ENCODE measurements at regions not wholly inside any gene's neighbourhood (a gene's known extent, or its start where the extent isn't known, plus 50 kb on each side); places are given as distances from the start of the nearest gene placed in this dataset.

DNA sequence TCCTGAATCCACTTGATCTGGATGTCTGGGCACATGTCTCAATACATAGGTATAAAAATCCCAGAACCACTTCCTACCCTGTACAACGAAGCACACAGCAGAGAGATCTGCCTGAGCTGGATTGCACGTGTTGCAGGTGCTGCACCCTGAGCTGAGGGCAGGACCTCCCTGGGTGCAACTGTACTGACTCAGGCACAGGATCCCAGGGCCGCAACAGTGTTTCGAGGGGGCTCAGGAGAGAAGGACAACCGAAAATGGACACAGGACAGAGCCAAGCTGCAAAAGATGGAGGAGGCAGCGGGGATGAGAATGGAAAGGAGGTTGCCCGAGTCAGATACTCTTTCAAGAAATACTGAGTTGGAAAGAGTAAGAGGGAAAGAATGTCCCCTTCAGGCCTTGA lies 354.1 kb downstream of the EIPR1 start:
- Histone ChIP-seq H3K27me3 (ENCODE audit: control insufficient read depth in 2 of 2, insufficient read depth in 2 of 2, low read length in 2 of 2) (peaks cover 0 to 23% of the 10 kb centered on the region in 2 experiments; a peak in 3 of 5 replicates), H3K4me2 (ENCODE audit: insufficient read depth, low read length) (no peak overlapping the region), H4K20me1 (replicated peaks; ENCODE audit: control insufficient read depth, insufficient read depth, low read length) (no peaks in the 10 kb centered on the region), H3K27ac (ENCODE audit: extremely low read depth, low read depth, low read length) (no peak overlapping the region), H3K4me1 (replicated peaks in 1 of 2; ENCODE audit: control insufficient read depth in 2 of 2, insufficient read depth in 2 of 2, low read length in 2 of 2) (no peaks in the 10 kb centered on the region), H3K9me1 (ENCODE audit: control insufficient read depth, insufficient read depth, low read length) (no peaks in the 10 kb centered on the region), H3K9me3 (replicated peaks; ENCODE audit: control insufficient read depth, insufficient read depth, low read depth, low read length) (no peaks in the 10 kb centered on the region), H3K36me3 (ENCODE audit: control insufficient read depth, insufficient read depth, low read length) (no peaks in the 10 kb centered on the region), H3K4me3 (no peak overlapping the region), H3K79me2 (ENCODE audit: control insufficient read depth, insufficient read depth, low read length) (no peaks in the 10 kb centered on the region), H2AFZ (ENCODE audit: low read depth, low read length) (no peak overlapping the region), H3K9ac (ENCODE audit: insufficient read depth in 1 of 2, low read depth in 2 of 2, low read length in 2 of 2) (no peak overlapping the region)
- ATAC-seq = no peak
- ChIA-PET CTCF (ENCODE audit: low intra/inter-chr PET ratio) (no interaction called here), POLR2A (interaction anchor here (0.8 kb wide), 1 partner anchor 11 kb away, joined by 3 read pairs; no protein-coding TSS in a partner anchor)
- 0% methylated on average over 7 of the region's 7 CpGs for WGBS (ENCODE audit: insufficient coverage, low coverage, missing lambda C conversion rate)
- DNase-seq (ENCODE audit: extremely low read depth in 1 of 4, low spot score in 3 of 4) = no peak
- FAIRE-seq = no peak
- BruUV-seq (replicated peaks) = no TSS peak
- in situ Hi-C loops (cut with MboI) (no loop called here), intact Hi-C loops (cut with micrococcal nuclease) (no loop called here)
- TF ChIP-seq DMBX1 (CRISPR knock-in tag; IDR thresholded peaks at IDR 0.05; ENCODE audit: borderline replicate concordance) (no peak), SUPT5H (IDR thresholded peaks at IDR 0.05) (no peak)
- TF ChIP-seq, protein P1, sequence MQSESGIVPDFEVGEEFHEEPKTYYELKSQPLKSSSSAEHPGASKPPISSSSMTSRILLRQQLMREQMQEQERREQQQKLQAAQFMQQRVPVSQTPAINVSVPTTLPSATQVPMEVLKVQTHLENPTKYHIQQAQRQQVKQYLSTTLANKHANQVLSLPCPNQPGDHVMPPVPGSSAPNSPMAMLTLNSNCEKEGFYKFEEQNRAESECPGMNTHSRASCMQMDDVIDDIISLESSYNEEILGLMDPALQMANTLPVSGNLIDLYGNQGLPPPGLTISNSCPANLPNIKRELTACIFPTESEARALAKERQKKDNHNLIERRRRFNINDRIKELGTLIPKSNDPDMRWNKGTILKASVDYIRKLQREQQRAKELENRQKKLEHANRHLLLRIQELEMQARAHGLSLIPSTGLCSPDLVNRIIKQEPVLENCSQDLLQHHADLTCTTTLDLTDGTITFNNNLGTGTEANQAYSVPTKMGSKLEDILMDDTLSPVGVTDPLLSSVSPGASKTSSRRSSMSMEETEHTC (IDR thresholded peaks at IDR 0.05) = no peak

DNA sequence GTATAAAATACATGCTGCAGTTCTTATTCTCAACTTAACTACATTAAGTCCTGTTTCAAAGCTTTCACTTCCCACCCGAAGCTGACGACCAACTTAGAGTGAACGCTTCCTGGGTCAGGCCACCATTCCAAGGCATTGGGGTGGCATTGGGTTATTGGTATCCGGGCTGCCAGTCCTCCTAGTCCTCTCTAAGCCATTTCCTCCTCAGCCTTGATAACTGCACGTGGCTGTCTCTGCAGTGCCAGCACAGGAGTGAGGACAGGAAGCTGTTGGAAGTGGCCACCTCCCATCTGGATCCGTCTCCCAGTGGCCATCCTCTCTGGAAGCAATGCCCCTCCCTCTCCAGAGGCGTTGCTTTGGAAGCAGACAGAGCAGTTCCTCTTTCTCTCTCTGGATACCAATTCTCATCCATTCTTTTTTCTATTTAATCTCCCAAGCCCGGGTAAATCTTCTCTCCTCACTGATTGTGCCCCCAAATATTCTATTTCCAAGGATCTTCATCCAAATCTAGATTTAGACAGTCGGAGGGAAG lies 354.7 kb downstream of the EIPR1 start:
- intact Hi-C loops (cut with micrococcal nuclease) = no loop called here
- Histone ChIP-seq H3K27ac (ENCODE audit: extremely low read depth, low read depth, low read length) (no peak overlapping the region), H3K27me3 (ENCODE audit: control insufficient read depth in 2 of 2, insufficient read depth in 2 of 2, low read length in 2 of 2) (peaks cover 0 to 23% of the 10 kb centered on the region in 2 experiments; a peak in 3 of 5 replicates), H3K4me3 (no peak overlapping the region), H4K20me1 (replicated peaks; ENCODE audit: control insufficient read depth, insufficient read depth, low read length) (no peaks in the 10 kb centered on the region), H3K79me2 (ENCODE audit: control insufficient read depth, insufficient read depth, low read length) (no peaks in the 10 kb centered on the region), H3K9ac (ENCODE audit: insufficient read depth in 1 of 2, low read depth in 2 of 2, low read length in 2 of 2) (no peak overlapping the region), H3K36me3 (ENCODE audit: control insufficient read depth, insufficient read depth, low read length) (no peaks in the 10 kb centered on the region), H3K4me1 (replicated peaks in 1 of 2; ENCODE audit: control insufficient read depth in 2 of 2, insufficient read depth in 2 of 2, low read length in 2 of 2) (no peaks in the 10 kb centered on the region), H2AFZ (ENCODE audit: low read depth, low read length) (no peak overlapping the region), H3K9me3 (replicated peaks; ENCODE audit: control insufficient read depth, insufficient read depth, low read depth, low read length) (no peaks in the 10 kb centered on the region), H3K9me1 (ENCODE audit: control insufficient read depth, insufficient read depth, low read length) (no peaks in the 10 kb centered on the region), H3K4me2 (ENCODE audit: insufficient read depth, low read length) (no peak overlapping the region)
- no TSS peak for BruUV-seq (replicated peaks)
- TF ChIP-seq, protein P2, sequence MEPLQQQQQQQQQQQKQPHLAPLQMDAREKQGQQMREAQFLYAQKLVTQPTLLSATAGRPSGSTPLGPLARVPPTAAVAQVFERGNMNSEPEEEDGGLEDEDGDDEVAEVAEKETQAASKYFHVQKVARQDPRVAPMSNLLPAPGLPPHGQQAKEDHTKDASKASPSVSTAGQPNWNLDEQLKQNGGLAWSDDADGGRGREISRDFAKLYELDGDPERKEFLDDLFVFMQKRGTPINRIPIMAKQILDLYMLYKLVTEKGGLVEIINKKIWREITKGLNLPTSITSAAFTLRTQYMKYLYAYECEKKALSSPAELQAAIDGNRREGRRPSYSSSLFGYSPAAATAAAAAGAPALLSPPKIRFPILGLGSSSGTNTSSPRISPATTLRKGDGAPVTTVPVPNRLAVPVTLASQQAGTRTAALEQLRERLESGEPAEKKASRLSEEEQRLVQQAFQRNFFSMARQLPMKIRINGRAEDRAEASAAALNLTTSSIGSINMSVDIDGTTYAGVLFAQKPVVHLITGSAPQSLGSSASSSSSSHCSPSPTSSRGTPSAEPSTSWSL (CRISPR knock-in tag; IDR thresholded peaks at IDR 0.05; ENCODE audit: borderline replicate concordance) = no peak
- 0 out of 2 replicates have a peak, but pooled peaks have one; percentile 31 for TF ChIP-seq SPI1 (IDR thresholded peaks at IDR 0.05; ENCODE audit: borderline replicate concordance, low read depth, low read length)
- no peak for ATAC-seq
- CTCF ChIA-PET (ENCODE audit: low intra/inter-chr PET ratio) = no interaction called here
- WGBS (ENCODE audit: insufficient coverage, low coverage, missing lambda C conversion rate) = 0% methylated on average over 8 of the region's 9 CpGs
- DNase-seq (ENCODE audit: extremely low read depth in 1 of 4, low spot score in 3 of 4) = no peak
- POLR2A ChIA-PET = interaction anchor here (0.8 kb wide), 1 partner anchor 12 kb away, joined by 3 read pairs; no protein-coding TSS in a partner anchor
- in situ Hi-C loops (cut with MboI) = no loop called here
- no peak for FAIRE-seq

All from K562 (cell line).